GM23338 (cell line): ENCODE measurements at regions not wholly inside any gene's neighbourhood (a gene's known extent, or its start where the extent isn't known, plus 50 kb on each side); places are given as distances from the start of the nearest gene placed in this dataset.

Experiments used
- ATAC-seq: fragments of 200-7000 bp; cut with Tn5 transposase; 3 replicates; pipeline ENCODE4 v1.9.1; 2020
- DNase-seq: peaks from one replicate; pipeline ENCODE4 v3.0.0-alpha.2; 2015; ENCODE audit warnings: low spot score
- H2AFZ ChIP-seq: fragments of 200-600 bp; sonication (generic); 2 replicates; pipeline ENCODE4 v1.8.0; 2016; ENCODE audit warnings: antibody characterized with exemption, mild to moderate bottlenecking, moderate library complexity
- H3F3A ChIP-seq: fragments of 200-600 bp; sonication (generic); replicated peaks from 2 replicates; pipeline ENCODE4 v1.8.0; 2017; ENCODE audit warnings: antibody characterized with exemption, mixed run types, low read depth
- H3K27ac ChIP-seq: fragments of 200-600 bp; sonication (generic); 2 replicates; pipeline ENCODE4 v1.6.1; 2016; ENCODE audit warnings: low read depth
- H3K27me3 ChIP-seq: fragments of 200-600 bp; sonication (generic); 2 replicates; pipeline ENCODE4 v1.8.0; 2016; ENCODE audit warnings: mild to moderate bottlenecking, mixed run types, moderate library complexity; ENCODE audit not compliant: insufficient read depth
- H3K36me3 ChIP-seq: fragments of 200-600 bp; sonication (generic); 2 replicates; pipeline ENCODE4 v1.8.0; 2016; ENCODE audit warnings: mild to moderate bottlenecking; ENCODE audit not compliant: insufficient read depth
- H3K4me1 ChIP-seq: fragments of 200-600 bp; sonication (generic); 2 replicates; pipeline ENCODE4 v1.8.0; 2016; ENCODE audit warnings: mild to moderate bottlenecking, moderate library complexity; ENCODE audit not compliant: insufficient read depth
- H3K4me2 ChIP-seq: fragments of 200-600 bp; sonication (generic); 2 replicates; pipeline ENCODE4 v1.7.1; 2017; ENCODE audit warnings: mixed run types
- H3K4me3 ChIP-seq: fragments of 200-600 bp; sonication (generic); 2 replicates; pipeline ENCODE4 v1.6.1; 2016; ENCODE audit warnings: mixed run types
- H3K79me2 ChIP-seq: fragments of 200-600 bp; sonication (generic); replicated peaks from 2 replicates; pipeline ENCODE4 v1.8.0; 2017; ENCODE audit warnings: mild to moderate bottlenecking; ENCODE audit not compliant: insufficient read depth
- H3K9me2 ChIP-seq: fragments of 200-600 bp; sonication (generic); 2 replicates; pipeline ENCODE4 v1.8.0; 2017; ENCODE audit not compliant: insufficient read depth
- H4K20me1 ChIP-seq: fragments of 200-600 bp; sonication (generic); replicated peaks from 2 replicates; pipeline ENCODE4 v1.8.0; 2017; ENCODE audit warnings: mild to moderate bottlenecking; ENCODE audit not compliant: insufficient read depth
- H3K27ac Mint-ChIP-seq: 2 replicates; pipeline ENCODE4 v1.8.0; 2020; ENCODE audit warnings: inconsistent platforms, mild to moderate bottlenecking, moderate library complexity, mixed read lengths
- H3K27me3 Mint-ChIP-seq: 3 replicates; pipeline ENCODE4 v1.8.0; 2022; ENCODE audit warnings: low read depth, mild to moderate bottlenecking, moderate library complexity, mixed read lengths, inconsistent platforms; ENCODE audit not compliant: insufficient read depth, poor library complexity
- H3K36me3 Mint-ChIP-seq: 3 replicates; pipeline ENCODE4 v1.8.0; 2021; ENCODE audit warnings: low read depth, mild to moderate bottlenecking, inconsistent platforms, moderate library complexity, mixed read lengths
- H3K4me1 Mint-ChIP-seq: 3 replicates; pipeline ENCODE4 v1.8.0; 2020; ENCODE audit warnings: mild to moderate bottlenecking, inconsistent platforms, mixed read lengths
- H3K4me3 Mint-ChIP-seq: 3 replicates; pipeline ENCODE4 v1.8.0; 2021; ENCODE audit warnings: moderate library complexity, mild to moderate bottlenecking, inconsistent platforms, mixed read lengths
- H3K9me3 Mint-ChIP-seq: 3 replicates; pipeline ENCODE4 v1.8.0; 2020; ENCODE audit warnings: moderate library complexity, mild to moderate bottlenecking, inconsistent platforms, mixed read lengths
- CREB1 ChIP-seq: fragments of 250-450 bp; sonication (Bioruptor Pico); IDR thresholded peaks from 2 replicates; pipeline ENCODE4 v1.5.0; 2020; ENCODE audit warnings: low read depth, mild to moderate bottlenecking, moderate library complexity
- EZH2 ChIP-seq: fragments of 200-600 bp; sonication (generic); IDR thresholded peaks from one replicate; pipeline ENCODE4 v1.8.0; 2017; ENCODE audit warnings: antibody characterized with exemption, mild to moderate bottlenecking, low read depth; ENCODE audit not compliant: unreplicated experiment
- EZH2phosphoT487 ChIP-seq: fragments of 200-600 bp; sonication (generic); IDR thresholded peaks from one replicate; pipeline ENCODE4 v1.8.1; 2018; ENCODE audit warnings: antibody characterized with exemption; ENCODE audit not compliant: unreplicated experiment
- JUNB ChIP-seq: IDR thresholded peaks from one replicate; pipeline ENCODE4 v1.6.1; 2016; ENCODE audit warnings: antibody characterized with exemption; ENCODE audit not compliant: unreplicated experiment
- NANOG ChIP-seq: IDR thresholded peaks from 2 replicates; pipeline ENCODE4 v1.6.1; 2016; ENCODE audit warnings: antibody characterized with exemption, borderline replicate concordance
- POLR2AphosphoS5 ChIP-seq: IDR thresholded peaks from 2 replicates; pipeline ENCODE4 v1.6.1; 2016; ENCODE audit warnings: antibody characterized with exemption, low read depth
- STAT1 ChIP-seq: IDR thresholded peaks from one replicate; pipeline ENCODE4 v1.6.1; 2016; ENCODE audit warnings: antibody characterized with exemption; ENCODE audit not compliant: unreplicated experiment
- ZNF114 ChIP-seq: fragments of 250-450 bp; sonication (Bioruptor Pico); IDR thresholded peaks from 2 replicates; pipeline ENCODE4 v1.5.0; 2020; ENCODE audit warnings: mild to moderate bottlenecking, moderate library complexity
- ZNF331 ChIP-seq: fragments of 250-450 bp; sonication (Bioruptor Pico); IDR thresholded peaks from 2 replicates; pipeline ENCODE4 v1.5.0; 2020; ENCODE audit warnings: low read depth, mild to moderate bottlenecking, moderate library complexity
- TF ChIP-seq, protein P1 (sequence below): IDR thresholded peaks from one replicate; pipeline ENCODE4 v1.6.1; 2018; ENCODE audit warnings: antibody characterized with exemption; ENCODE audit not compliant: unreplicated experiment
- TF ChIP-seq, protein P2 (sequence below): fragments of 250-450 bp; sonication (Bioruptor Pico); IDR thresholded peaks from 2 replicates; pipeline ENCODE4 v1.5.0; 2020; ENCODE audit warnings: mild to moderate bottlenecking, moderate library complexity
- TF ChIP-seq, protein P3 (sequence below): IDR thresholded peaks from 2 replicates; pipeline ENCODE4 v1.6.1; 2016; ENCODE audit warnings: antibody characterized with exemption
- TF ChIP-seq, protein P4 (sequence below), 2 experiments: fragments of 200-600 bp in 1 of 2; sonication (generic) in 1 of 2; conservative IDR thresholded peaks; 2 replicates each; pipeline versions ENCODE4 v1.5.1 to v1.6.1; 2016 to 2017; ENCODE audit warnings: antibody characterized with exemption in 2 of 2, low read depth in 2 of 2, mild to moderate bottlenecking in 2 of 2, moderate library complexity in 1 of 2

DNA sequence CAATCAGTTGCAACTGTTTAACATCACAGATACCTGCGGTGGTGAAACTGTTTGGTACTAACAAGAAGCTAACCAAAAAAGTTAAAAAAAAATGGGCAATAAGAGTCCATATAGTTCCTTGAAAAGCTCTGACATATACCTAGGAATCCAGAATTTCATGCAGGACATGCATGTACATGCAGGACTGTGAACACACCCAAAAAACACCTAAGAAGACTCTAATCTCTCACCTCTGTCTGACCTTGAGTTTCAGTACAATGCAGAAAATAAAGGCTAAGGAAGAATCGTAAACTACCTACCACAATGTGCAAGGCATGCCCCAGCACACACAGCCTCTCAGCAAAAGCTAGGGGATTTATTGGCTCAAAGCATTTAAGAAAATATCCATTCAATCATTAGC, 110.7 kb upstream of the GOLGA8J start (continued):
- TF ChIP-seq STAT1 = no peak
- no peak for TF ChIP-seq JUNB
- TF ChIP-seq NANOG = no peak

DNA sequence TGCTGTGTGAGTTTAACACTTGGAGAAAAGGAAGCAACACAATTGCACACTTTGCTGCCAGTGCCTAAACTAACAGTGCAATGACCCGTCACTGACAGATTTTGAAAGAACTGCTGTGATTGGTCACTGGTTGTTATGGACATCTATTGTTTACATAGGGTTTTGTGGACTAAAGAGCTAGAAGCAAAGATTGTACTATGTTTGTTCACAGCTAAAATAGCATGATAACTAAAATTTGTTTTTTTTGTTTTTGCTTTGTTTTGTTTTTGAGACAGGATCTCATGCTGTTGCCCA, 112.4 kb upstream of the GOLGA8J start:
- peaks cover 45% of the 10 kb centered on the region for H3K27me3 ChIP-seq
- no peak overlapping the region for H3K4me2 ChIP-seq
- 0 out of 2 replicates have a peak, but pooled peaks cover 4% of the 10 kb centered on the region for H3K9me2 ChIP-seq
- H3K36me3 ChIP-seq = no peaks in the 10 kb centered on the region; the same call in 1 of the 2 replicates
- H2AFZ ChIP-seq = no peak overlapping the region
- Mint-ChIP-seq H3K4me3 (no peak overlapping the region), H3K4me1 (0 out of 3 replicates have a peak, but pooled peaks cover 3% of the 10 kb centered on the region), H3K27ac (no peak overlapping the region), H3K9me3 (peaks cover 10% of the 10 kb centered on the region), H3K36me3 (peaks cover 5% of the 10 kb centered on the region; the same call in 2 of the 3 replicates), H3K27me3 (peaks cover 34% of the 10 kb centered on the region)
- no peak overlapping the region for H3K4me3 ChIP-seq
- no peaks in the 10 kb centered on the region for H3K4me1 ChIP-seq
- ATAC-seq (no peak), DNase-seq (no peak)
- H3K27ac ChIP-seq = no peak overlapping the region
- TF ChIP-seq JUNB (no peak), STAT1 (no peak), NANOG (no peak), POLR2AphosphoS5 (no peak), EZH2 (no peak), ZNF114 (no peak), EZH2phosphoT487 (no peak), CREB1 (CRISPR knock-in tag) (no peak), ZNF331 (CRISPR knock-in tag) (no peak)
- TF ChIP-seq, protein P1, sequence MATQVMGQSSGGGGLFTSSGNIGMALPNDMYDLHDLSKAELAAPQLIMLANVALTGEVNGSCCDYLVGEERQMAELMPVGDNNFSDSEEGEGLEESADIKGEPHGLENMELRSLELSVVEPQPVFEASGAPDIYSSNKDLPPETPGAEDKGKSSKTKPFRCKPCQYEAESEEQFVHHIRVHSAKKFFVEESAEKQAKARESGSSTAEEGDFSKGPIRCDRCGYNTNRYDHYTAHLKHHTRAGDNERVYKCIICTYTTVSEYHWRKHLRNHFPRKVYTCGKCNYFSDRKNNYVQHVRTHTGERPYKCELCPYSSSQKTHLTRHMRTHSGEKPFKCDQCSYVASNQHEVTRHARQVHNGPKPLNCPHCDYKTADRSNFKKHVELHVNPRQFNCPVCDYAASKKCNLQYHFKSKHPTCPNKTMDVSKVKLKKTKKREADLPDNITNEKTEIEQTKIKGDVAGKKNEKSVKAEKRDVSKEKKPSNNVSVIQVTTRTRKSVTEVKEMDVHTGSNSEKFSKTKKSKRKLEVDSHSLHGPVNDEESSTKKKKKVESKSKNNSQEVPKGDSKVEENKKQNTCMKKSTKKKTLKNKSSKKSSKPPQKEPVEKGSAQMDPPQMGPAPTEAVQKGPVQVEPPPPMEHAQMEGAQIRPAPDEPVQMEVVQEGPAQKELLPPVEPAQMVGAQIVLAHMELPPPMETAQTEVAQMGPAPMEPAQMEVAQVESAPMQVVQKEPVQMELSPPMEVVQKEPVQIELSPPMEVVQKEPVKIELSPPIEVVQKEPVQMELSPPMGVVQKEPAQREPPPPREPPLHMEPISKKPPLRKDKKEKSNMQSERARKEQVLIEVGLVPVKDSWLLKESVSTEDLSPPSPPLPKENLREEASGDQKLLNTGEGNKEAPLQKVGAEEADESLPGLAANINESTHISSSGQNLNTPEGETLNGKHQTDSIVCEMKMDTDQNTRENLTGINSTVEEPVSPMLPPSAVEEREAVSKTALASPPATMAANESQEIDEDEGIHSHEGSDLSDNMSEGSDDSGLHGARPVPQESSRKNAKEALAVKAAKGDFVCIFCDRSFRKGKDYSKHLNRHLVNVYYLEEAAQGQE = no peak
- TF ChIP-seq, protein P2, sequence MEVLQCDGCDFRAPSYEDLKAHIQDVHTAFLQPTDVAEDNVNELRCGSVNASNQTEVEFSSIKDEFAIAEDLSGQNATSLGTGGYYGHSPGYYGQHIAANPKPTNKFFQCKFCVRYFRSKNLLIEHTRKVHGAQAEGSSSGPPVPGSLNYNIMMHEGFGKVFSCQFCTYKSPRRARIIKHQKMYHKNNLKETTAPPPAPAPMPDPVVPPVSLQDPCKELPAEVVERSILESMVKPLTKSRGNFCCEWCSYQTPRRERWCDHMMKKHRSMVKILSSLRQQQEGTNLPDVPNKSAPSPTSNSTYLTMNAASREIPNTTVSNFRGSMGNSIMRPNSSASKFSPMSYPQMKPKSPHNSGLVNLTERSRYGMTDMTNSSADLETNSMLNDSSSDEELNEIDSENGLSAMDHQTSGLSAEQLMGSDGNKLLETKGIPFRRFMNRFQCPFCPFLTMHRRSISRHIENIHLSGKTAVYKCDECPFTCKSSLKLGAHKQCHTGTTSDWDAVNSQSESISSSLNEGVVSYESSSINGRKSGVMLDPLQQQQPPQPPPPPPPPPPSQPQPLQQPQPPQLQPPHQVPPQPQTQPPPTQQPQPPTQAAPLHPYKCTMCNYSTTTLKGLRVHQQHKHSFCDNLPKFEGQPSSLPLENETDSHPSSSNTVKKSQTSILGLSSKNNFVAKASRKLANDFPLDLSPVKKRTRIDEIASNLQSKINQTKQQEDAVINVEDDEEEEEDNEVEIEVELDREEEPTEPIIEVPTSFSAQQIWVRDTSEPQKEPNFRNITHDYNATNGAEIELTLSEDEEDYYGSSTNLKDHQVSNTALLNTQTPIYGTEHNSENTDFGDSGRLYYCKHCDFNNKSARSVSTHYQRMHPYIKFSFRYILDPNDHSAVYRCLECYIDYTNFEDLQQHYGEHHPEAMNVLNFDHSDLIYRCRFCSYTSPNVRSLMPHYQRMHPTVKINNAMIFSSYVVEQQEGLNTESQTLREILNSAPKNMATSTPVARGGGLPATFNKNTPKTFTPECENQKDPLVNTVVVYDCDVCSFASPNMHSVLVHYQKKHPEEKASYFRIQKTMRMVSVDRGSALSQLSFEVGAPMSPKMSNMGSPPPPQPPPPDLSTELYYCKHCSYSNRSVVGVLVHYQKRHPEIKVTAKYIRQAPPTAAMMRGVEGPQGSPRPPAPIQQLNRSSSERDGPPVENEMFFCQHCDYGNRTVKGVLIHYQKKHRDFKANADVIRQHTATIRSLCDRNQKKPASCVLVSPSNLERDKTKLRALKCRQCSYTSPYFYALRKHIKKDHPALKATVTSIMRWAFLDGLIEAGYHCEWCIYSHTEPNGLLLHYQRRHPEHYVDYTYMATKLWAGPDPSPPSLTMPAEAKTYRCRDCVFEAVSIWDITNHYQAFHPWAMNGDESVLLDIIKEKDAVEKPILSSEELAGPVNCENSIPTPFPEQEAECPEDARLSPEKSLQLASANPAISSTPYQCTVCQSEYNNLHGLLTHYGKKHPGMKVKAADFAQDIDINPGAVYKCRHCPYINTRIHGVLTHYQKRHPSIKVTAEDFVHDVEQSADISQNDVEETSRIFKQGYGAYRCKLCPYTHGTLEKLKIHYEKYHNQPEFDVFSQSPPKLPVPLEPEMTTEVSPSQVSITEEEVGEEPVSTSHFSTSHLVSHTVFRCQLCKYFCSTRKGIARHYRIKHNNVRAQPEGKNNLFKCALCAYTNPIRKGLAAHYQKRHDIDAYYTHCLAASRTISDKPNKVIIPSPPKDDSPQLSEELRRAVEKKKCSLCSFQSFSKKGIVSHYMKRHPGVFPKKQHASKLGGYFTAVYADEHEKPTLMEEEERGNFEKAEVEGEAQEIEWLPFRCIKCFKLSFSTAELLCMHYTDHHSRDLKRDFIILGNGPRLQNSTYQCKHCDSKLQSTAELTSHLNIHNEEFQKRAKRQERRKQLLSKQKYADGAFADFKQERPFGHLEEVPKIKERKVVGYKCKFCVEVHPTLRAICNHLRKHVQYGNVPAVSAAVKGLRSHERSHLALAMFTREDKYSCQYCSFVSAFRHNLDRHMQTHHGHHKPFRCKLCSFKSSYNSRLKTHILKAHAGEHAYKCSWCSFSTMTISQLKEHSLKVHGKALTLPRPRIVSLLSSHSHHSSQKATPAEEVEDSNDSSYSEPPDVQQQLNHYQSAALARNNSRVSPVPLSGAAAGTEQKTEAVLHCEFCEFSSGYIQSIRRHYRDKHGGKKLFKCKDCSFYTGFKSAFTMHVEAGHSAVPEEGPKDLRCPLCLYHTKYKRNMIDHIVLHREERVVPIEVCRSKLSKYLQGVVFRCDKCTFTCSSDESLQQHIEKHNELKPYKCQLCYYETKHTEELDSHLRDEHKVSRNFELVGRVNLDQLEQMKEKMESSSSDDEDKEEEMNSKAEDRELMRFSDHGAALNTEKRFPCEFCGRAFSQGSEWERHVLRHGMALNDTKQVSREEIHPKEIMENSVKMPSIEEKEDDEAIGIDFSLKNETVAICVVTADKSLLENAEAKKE (CRISPR knock-in tag) = no peak
- TF ChIP-seq, protein P3, sequence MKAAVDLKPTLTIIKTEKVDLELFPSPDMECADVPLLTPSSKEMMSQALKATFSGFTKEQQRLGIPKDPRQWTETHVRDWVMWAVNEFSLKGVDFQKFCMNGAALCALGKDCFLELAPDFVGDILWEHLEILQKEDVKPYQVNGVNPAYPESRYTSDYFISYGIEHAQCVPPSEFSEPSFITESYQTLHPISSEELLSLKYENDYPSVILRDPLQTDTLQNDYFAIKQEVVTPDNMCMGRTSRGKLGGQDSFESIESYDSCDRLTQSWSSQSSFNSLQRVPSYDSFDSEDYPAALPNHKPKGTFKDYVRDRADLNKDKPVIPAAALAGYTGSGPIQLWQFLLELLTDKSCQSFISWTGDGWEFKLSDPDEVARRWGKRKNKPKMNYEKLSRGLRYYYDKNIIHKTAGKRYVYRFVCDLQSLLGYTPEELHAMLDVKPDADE = no peak
- TF ChIP-seq, protein P4, sequence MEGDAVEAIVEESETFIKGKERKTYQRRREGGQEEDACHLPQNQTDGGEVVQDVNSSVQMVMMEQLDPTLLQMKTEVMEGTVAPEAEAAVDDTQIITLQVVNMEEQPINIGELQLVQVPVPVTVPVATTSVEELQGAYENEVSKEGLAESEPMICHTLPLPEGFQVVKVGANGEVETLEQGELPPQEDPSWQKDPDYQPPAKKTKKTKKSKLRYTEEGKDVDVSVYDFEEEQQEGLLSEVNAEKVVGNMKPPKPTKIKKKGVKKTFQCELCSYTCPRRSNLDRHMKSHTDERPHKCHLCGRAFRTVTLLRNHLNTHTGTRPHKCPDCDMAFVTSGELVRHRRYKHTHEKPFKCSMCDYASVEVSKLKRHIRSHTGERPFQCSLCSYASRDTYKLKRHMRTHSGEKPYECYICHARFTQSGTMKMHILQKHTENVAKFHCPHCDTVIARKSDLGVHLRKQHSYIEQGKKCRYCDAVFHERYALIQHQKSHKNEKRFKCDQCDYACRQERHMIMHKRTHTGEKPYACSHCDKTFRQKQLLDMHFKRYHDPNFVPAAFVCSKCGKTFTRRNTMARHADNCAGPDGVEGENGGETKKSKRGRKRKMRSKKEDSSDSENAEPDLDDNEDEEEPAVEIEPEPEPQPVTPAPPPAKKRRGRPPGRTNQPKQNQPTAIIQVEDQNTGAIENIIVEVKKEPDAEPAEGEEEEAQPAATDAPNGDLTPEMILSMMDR (conservative IDR thresholded peaks at IDR 0.05; ENCODE audit: low read depth in 2 of 2) = no peak
- no peaks in the 10 kb centered on the region for H4K20me1 ChIP-seq
- H3F3A ChIP-seq = 0 out of 2 replicates have a peak, but pooled peaks cover 7% of the 10 kb centered on the region
- H3K79me2 ChIP-seq = no peaks in the 10 kb centered on the region
